ENCODE measurements at regions not wholly inside any gene's neighbourhood (a gene's known extent, or its start where the extent isn't known, plus 50 kb on each side); places are given as distances from the start of the nearest gene placed in this dataset.

DNA sequence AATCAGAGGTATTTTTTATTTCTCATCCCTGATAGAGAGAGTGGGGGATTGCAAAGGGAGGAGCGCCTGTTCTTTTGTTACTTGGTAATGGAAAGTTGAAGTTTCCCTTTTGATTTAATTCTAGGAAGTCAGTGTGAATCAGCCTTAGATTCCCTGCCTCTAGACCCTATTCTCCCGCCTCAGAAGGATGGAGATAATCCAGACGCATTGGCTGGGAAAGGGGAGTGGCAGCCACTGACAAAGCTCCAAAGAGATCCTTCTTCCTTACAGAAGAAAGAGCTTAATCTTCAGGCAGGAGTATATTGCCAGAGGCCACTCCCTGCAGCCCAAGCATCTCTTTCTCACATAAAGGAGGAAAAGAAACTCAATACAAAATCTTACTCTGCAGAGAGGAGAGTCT is 122.3 kb upstream of the GALNT17 start:
- no peak overlapping the region for H2AFZ ChIP-seq (ENCODE audit: insufficient read depth, low read depth, low read length, poor library complexity, severe bottlenecking)
- H3K4me3 ChIP-seq (replicated peaks in 1 of 3; ENCODE audit: low read depth in 2 of 3, low read length in 3 of 3), result no peak overlapping the region
- no peak overlapping the region for H3K9ac ChIP-seq (ENCODE audit: insufficient read depth, low read length, poor library complexity, severe bottlenecking)
- H3K27me3 ChIP-seq (ENCODE audit: control insufficient read depth in 2 of 2, insufficient read depth in 2 of 2, low read length in 2 of 2), result no peaks in the 10 kb centered on the region
- peaks cover 4 to 7% of the 10 kb centered on the region in 2 donors for H3K9me3 ChIP-seq (replicated peaks in 1 of 2; ENCODE audit: control insufficient read depth in 1 of 2, insufficient read depth in 1 of 2, low read length in 2 of 2)
- Mint-ChIP-seq H3K4me1 (no peaks in the 10 kb centered on the region), H3K27me3 (ENCODE audit: low read depth in 3 of 3) (peaks cover 0 to 1% (median 0%) of the 10 kb centered on the region in 3 donors), H3K9me3 (peaks cover 0 to 16% (median 5%) of the 10 kb centered on the region in 7 donors), H3K4me3 (no peak overlapping the region), H3K27ac (no peak overlapping the region), H3K36me3 (no peaks in the 10 kb centered on the region)
- no CpG with 5 or more reads among the region's 3 CpGs for WGBS (ENCODE audit: insufficient coverage)
- H3K79me2 ChIP-seq (ENCODE audit: insufficient read depth, low read length), result no peaks in the 10 kb centered on the region
- DNase-seq, result no peak
- no peak overlapping the region for H3K27ac ChIP-seq (ENCODE audit: low read depth in 1 of 2, low read length in 2 of 2)
- intact Hi-C loops (cut with micrococcal nuclease), result loop anchor here in 1 of 2 donors (10.0 kb wide), 1 partner anchor 55 kb away; no protein-coding TSS in a partner anchor
- TF ChIP-seq, protein P1, sequence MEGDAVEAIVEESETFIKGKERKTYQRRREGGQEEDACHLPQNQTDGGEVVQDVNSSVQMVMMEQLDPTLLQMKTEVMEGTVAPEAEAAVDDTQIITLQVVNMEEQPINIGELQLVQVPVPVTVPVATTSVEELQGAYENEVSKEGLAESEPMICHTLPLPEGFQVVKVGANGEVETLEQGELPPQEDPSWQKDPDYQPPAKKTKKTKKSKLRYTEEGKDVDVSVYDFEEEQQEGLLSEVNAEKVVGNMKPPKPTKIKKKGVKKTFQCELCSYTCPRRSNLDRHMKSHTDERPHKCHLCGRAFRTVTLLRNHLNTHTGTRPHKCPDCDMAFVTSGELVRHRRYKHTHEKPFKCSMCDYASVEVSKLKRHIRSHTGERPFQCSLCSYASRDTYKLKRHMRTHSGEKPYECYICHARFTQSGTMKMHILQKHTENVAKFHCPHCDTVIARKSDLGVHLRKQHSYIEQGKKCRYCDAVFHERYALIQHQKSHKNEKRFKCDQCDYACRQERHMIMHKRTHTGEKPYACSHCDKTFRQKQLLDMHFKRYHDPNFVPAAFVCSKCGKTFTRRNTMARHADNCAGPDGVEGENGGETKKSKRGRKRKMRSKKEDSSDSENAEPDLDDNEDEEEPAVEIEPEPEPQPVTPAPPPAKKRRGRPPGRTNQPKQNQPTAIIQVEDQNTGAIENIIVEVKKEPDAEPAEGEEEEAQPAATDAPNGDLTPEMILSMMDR (IDR thresholded peaks at IDR 0.05), result no peak
- no peaks in the 10 kb centered on the region for H3K36me3 ChIP-seq (replicated peaks in 1 of 2; ENCODE audit: control insufficient read depth in 1 of 2, insufficient read depth in 2 of 2, low read length in 2 of 2)
- no peaks in the 10 kb centered on the region for H4K20me1 ChIP-seq (ENCODE audit: insufficient read depth, low read length)
- no peaks in the 10 kb centered on the region for H3K4me1 ChIP-seq (ENCODE audit: control insufficient read depth in 1 of 2, insufficient read depth in 2 of 2, low read length in 2 of 2)
- H3K4me2 ChIP-seq (replicated peaks; ENCODE audit: extremely low read depth, low read length, poor library complexity, severe bottlenecking), result no peak overlapping the region

DNA sequence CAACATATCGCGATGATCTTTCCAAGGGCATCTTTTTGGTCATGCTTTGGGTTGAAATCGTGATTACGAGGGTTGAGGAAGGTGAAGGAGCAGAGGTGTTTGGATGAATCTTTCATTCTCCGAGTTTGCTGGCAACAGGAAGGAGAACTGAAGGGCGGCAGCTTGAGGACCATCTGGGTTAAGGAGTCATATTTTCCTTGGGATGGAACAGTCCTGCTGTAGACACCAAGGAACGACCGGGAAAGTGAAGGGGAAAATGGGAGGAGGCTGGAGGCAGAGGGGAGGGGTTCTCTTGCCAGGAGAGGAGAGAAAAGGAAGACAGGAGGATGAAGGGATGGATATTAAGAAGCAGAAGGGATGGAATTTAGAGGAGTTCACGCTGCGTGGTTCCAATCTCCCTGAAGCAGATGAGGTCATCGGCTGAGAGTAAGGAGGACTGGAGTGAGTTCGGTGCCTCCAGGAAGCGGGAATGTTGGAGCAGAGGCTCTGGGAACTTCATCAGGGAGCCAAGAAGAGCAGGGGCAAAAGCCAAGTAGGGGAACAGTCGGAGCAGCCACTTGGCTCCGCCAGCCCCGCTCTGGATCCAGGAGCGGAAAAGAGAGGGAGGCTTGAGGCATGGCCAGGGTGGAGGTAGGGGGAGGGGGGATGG is 116.6 kb upstream of the GALNT17 start:
- peaks cover 18 to 37% (median 20%) of the 10 kb centered on the region in 7 donors for H3K9me3 Mint-ChIP-seq
- no peak overlapping the region for H3K4me3 Mint-ChIP-seq
- no peak for DNase-seq
- H3K27ac Mint-ChIP-seq, result no peak overlapping the region
- 86% methylated on average over 15 of the region's 17 CpGs for WGBS (ENCODE audit: insufficient coverage)
- Histone ChIP-seq H2AFZ (ENCODE audit: insufficient read depth, low read depth, low read length, poor library complexity, severe bottlenecking) (no peak overlapping the region), H3K9me3 (replicated peaks in 1 of 2; ENCODE audit: control insufficient read depth in 1 of 2, insufficient read depth in 1 of 2, low read length in 2 of 2) (peaks cover 22 to 43% of the 10 kb centered on the region in 2 donors), H3K27me3 (ENCODE audit: control insufficient read depth in 2 of 2, insufficient read depth in 2 of 2, low read length in 2 of 2) (no peaks in the 10 kb centered on the region), H3K79me2 (ENCODE audit: insufficient read depth, low read length) (no peaks in the 10 kb centered on the region), H3K4me2 (replicated peaks; ENCODE audit: extremely low read depth, low read length, poor library complexity, severe bottlenecking) (no peak overlapping the region), H3K27ac (ENCODE audit: low read depth in 1 of 2, low read length in 2 of 2) (no peak overlapping the region), H3K4me3 (replicated peaks in 1 of 3; ENCODE audit: low read depth in 2 of 3, low read length in 3 of 3) (no peak overlapping the region), H3K36me3 (replicated peaks in 1 of 2; ENCODE audit: control insufficient read depth in 1 of 2, insufficient read depth in 2 of 2, low read length in 2 of 2) (no peaks in the 10 kb centered on the region), H4K20me1 (ENCODE audit: insufficient read depth, low read length) (no peaks in the 10 kb centered on the region), H3K4me1 (ENCODE audit: control insufficient read depth in 1 of 2, insufficient read depth in 2 of 2, low read length in 2 of 2) (no peaks in the 10 kb centered on the region), H3K9ac (ENCODE audit: insufficient read depth, low read length, poor library complexity, severe bottlenecking) (no peak overlapping the region)
- intact Hi-C loops (cut with micrococcal nuclease), result no loop called here
- TF ChIP-seq, protein P1 (IDR thresholded peaks at IDR 0.05), result no peak
- no peaks in the 10 kb centered on the region for H3K36me3 Mint-ChIP-seq
- H3K27me3 Mint-ChIP-seq (ENCODE audit: low read depth in 3 of 3), result no peaks in the 10 kb centered on the region
- no peaks in the 10 kb centered on the region for H3K4me1 Mint-ChIP-seq

All from CD14-positive monocyte (primary cell).